WTC11 (cell line): ENCODE measurements at regions not wholly inside any gene's neighbourhood (a gene's known extent, or its start where the extent isn't known, plus 50 kb on each side); places are given as distances from the start of the nearest gene placed in this dataset.

Source experiments
- ATAC-seq: fragments of 200-7000 bp; cut with Tn5 transposase; 2 replicates; pipeline ENCODE4 v1.10.0; 2021; ENCODE audit warnings: mild to moderate bottlenecking, moderate library complexity
- CTCF ChIA-PET: fragments of 300-600 bp; sonication (Branson Sonifier 250); formaldehyde crosslinking; loops from one replicate; lab custom pipeline; 2021; ENCODE audit warnings: antibody characterized with exemption; lab: Charles Lee
- POLR2A ChIA-PET: fragments of 350-600 bp; sonication (Branson Sonifier 250); formaldehyde crosslinking; loops from one replicate; lab custom pipeline; 2021; ENCODE audit warnings: antibody characterized with exemption; lab: Charles Lee
- DNase-seq: peaks from one replicate; pipeline ENCODE4 v3.0.0; 2021; ENCODE audit warnings: low spot score
- H3K27ac Mint-ChIP-seq: 2 replicates; pipeline ENCODE4 v1.8.0; 2021; ENCODE audit warnings: mixed read lengths
- H3K27me3 Mint-ChIP-seq: 2 replicates; pipeline ENCODE4 v1.8.0; 2021; ENCODE audit warnings: low read depth, mild to moderate bottlenecking, moderate library complexity, mixed read lengths
- H3K36me3 Mint-ChIP-seq: 2 replicates; pipeline ENCODE4 v1.8.0; 2021; ENCODE audit warnings: mixed read lengths
- H3K4me1 Mint-ChIP-seq: 2 replicates; pipeline ENCODE4 v1.8.0; 2022; ENCODE audit warnings: mixed read lengths
- H3K4me3 Mint-ChIP-seq: 2 replicates; pipeline ENCODE4 v1.8.0; 2021; ENCODE audit warnings: mild to moderate bottlenecking, moderate library complexity, mixed read lengths
- H3K9me3 Mint-ChIP-seq: 2 replicates; pipeline ENCODE4 v1.8.0; 2021; ENCODE audit warnings: mixed read lengths
- CREB1 ChIP-seq: sonication (generic); formaldehyde crosslinking; IDR thresholded peaks from 2 replicates; pipeline ENCODE4 v1.8.0; 2023; ENCODE audit warnings: mild to moderate bottlenecking, missing genetic modification reagents
- CREM ChIP-seq: sonication (generic); formaldehyde crosslinking; IDR thresholded peaks from 2 replicates; pipeline ENCODE4 v1.8.1; 2022; ENCODE audit warnings: mild to moderate bottlenecking, missing genetic modification reagents, moderate library complexity
- GRHL2 ChIP-seq: fragments of 250-450 bp; sonication (Bioruptor Pico); IDR thresholded peaks from 2 replicates; pipeline ENCODE4 v1.8.0; 2022; ENCODE audit warnings: mild to moderate bottlenecking, moderate library complexity; ENCODE audit not compliant: insufficient replicate concordance, severe bottlenecking
- HMGXB4 ChIP-seq: sonication (generic); formaldehyde crosslinking; IDR thresholded peaks from 2 replicates; pipeline ENCODE4 v1.8.1; 2023; ENCODE audit warnings: mild to moderate bottlenecking, moderate library complexity, missing genetic modification reagents
- IRF1 ChIP-seq: sonication (generic); formaldehyde crosslinking; IDR thresholded peaks from 2 replicates; pipeline ENCODE4 v1.8.0; 2023; ENCODE audit warnings: missing genetic modification reagents
- NR3C1 ChIP-seq: sonication (generic); formaldehyde crosslinking; conservative IDR thresholded peaks from 2 replicates; pipeline ENCODE4 v1.8.1; 2023; ENCODE audit warnings: low read depth, mild to moderate bottlenecking, missing genetic modification reagents
- STAT6 ChIP-seq: sonication (generic); formaldehyde crosslinking; conservative IDR thresholded peaks from 2 replicates; pipeline ENCODE4 v1.8.1; 2023; ENCODE audit warnings: mild to moderate bottlenecking, low read depth, missing genetic modification reagents, moderate library complexity
- ZNF219 ChIP-seq: sonication (generic); formaldehyde crosslinking; IDR thresholded peaks from 2 replicates; pipeline ENCODE4 v1.8.0; 2023; ENCODE audit warnings: missing genetic modification reagents, mild to moderate bottlenecking, borderline replicate concordance
- ZNF281 ChIP-seq: sonication (generic); formaldehyde crosslinking; IDR thresholded peaks from 2 replicates; pipeline ENCODE4 v1.8.0; 2023; ENCODE audit warnings: mild to moderate bottlenecking, missing genetic modification reagents
- ZNF317 ChIP-seq: sonication (generic); formaldehyde crosslinking; IDR thresholded peaks from 2 replicates; pipeline ENCODE4 v1.8.1; 2023; ENCODE audit warnings: low read depth, mild to moderate bottlenecking, moderate library complexity, missing genetic modification reagents, borderline replicate concordance
- TF ChIP-seq, protein P1 (sequence below): fragments of 250-450 bp; sonication (Bioruptor Pico); IDR thresholded peaks from 2 replicates; pipeline ENCODE4 v1.8.0; 2021; ENCODE audit warnings: mild to moderate bottlenecking
- TF ChIP-seq, protein P2 (sequence below): sonication (generic); formaldehyde crosslinking; IDR thresholded peaks from 2 replicates; pipeline ENCODE4 v1.8.0; 2023; ENCODE audit warnings: missing genetic modification reagents, mild to moderate bottlenecking, borderline replicate concordance
- TF ChIP-seq, protein P3 (sequence below): sonication (generic); formaldehyde crosslinking; IDR thresholded peaks from 2 replicates; pipeline ENCODE4 v1.8.0; 2022; ENCODE audit warnings: mild to moderate bottlenecking, missing genetic modification reagents
- TF ChIP-seq, protein P4 (sequence below): sonication (generic); formaldehyde crosslinking; IDR thresholded peaks from 2 replicates; pipeline ENCODE4 v1.8.0; 2022; ENCODE audit warnings: mild to moderate bottlenecking, missing genetic modification reagents
- TF ChIP-seq, protein P5 (sequence below): sonication (generic); formaldehyde crosslinking; IDR thresholded peaks from 2 replicates; pipeline ENCODE4 v1.8.1; 2022; ENCODE audit warnings: mild to moderate bottlenecking, missing genetic modification reagents, moderate library complexity, borderline replicate concordance

GRCh38 chr14:22122829-22123560 is 449.4 kb upstream of the OR4E1 start:
- TF ChIP-seq, protein P1, sequence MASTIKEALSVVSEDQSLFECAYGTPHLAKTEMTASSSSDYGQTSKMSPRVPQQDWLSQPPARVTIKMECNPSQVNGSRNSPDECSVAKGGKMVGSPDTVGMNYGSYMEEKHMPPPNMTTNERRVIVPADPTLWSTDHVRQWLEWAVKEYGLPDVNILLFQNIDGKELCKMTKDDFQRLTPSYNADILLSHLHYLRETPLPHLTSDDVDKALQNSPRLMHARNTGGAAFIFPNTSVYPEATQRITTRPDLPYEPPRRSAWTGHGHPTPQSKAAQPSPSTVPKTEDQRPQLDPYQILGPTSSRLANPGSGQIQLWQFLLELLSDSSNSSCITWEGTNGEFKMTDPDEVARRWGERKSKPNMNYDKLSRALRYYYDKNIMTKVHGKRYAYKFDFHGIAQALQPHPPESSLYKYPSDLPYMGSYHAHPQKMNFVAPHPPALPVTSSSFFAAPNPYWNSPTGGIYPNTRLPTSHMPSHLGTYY (CRISPR knock-in tag): no peak
- no peak for TF ChIP-seq HMGXB4 (CRISPR knock-in tag)
- TF ChIP-seq NR3C1 (CRISPR knock-in tag): no peak
- TF ChIP-seq, protein P2, sequence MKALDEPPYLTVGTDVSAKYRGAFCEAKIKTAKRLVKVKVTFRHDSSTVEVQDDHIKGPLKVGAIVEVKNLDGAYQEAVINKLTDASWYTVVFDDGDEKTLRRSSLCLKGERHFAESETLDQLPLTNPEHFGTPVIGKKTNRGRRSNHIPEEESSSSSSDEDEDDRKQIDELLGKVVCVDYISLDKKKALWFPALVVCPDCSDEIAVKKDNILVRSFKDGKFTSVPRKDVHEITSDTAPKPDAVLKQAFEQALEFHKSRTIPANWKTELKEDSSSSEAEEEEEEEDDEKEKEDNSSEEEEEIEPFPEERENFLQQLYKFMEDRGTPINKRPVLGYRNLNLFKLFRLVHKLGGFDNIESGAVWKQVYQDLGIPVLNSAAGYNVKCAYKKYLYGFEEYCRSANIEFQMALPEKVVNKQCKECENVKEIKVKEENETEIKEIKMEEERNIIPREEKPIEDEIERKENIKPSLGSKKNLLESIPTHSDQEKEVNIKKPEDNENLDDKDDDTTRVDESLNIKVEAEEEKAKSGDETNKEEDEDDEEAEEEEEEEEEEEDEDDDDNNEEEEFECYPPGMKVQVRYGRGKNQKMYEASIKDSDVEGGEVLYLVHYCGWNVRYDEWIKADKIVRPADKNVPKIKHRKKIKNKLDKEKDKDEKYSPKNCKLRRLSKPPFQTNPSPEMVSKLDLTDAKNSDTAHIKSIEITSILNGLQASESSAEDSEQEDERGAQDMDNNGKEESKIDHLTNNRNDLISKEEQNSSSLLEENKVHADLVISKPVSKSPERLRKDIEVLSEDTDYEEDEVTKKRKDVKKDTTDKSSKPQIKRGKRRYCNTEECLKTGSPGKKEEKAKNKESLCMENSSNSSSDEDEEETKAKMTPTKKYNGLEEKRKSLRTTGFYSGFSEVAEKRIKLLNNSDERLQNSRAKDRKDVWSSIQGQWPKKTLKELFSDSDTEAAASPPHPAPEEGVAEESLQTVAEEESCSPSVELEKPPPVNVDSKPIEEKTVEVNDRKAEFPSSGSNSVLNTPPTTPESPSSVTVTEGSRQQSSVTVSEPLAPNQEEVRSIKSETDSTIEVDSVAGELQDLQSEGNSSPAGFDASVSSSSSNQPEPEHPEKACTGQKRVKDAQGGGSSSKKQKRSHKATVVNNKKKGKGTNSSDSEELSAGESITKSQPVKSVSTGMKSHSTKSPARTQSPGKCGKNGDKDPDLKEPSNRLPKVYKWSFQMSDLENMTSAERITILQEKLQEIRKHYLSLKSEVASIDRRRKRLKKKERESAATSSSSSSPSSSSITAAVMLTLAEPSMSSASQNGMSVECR (CRISPR knock-in tag): no peak
- no peak overlapping the region for H3K4me3 Mint-ChIP-seq
- ChIA-PET POLR2A (no interaction called here), CTCF (interaction anchor here (1.0 to 2.7 kb wide), 24 partner anchors 9 to 252 kb away, joined by 3 to 40 read pairs (median 6); no protein-coding TSS in a partner anchor)
- no peaks in the 10 kb centered on the region; the same call in 1 of the 2 replicates for H3K27me3 Mint-ChIP-seq
- H3K36me3 Mint-ChIP-seq: no peaks in the 10 kb centered on the region
- H3K27ac Mint-ChIP-seq: no peak overlapping the region
- no peaks in the 10 kb centered on the region for H3K9me3 Mint-ChIP-seq
- ATAC-seq (no peak), DNase-seq (no peak)
- no peaks in the 10 kb centered on the region for H3K4me1 Mint-ChIP-seq

DNA sequence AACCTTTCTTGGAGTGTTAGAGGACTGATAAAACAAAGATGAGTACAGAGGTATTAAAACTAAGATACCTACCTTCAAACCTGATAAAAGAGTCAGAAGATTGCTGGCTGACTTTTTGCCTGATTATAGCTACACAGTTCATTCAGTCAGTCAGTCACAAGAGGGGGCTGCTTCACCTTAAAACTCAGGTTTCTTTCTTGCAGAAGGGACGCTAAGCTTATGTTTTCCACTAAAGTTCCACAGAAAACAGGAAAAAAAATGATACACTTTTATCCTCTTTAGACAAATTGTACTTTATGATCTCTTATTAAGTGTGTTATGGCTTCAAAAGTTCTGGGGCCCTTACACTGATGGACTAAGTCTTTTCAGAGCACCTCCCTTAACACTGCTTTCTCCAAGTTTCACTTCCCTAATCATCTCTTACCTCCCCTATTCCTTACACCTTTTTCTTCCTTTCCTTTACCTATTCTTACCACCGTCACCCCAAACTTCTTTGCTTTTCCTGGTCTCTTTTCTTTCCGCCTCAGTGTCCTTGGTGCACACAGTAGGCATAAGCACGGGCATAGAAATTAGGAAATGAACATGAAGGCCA is 448.7 kb upstream of the OR4E1 start:
- ChIA-PET CTCF (interaction anchor here (0.6 to 2.7 kb wide), 28 partner anchors 9 to 392 kb away, joined by 3 to 40 read pairs (median 5); no protein-coding TSS in a partner anchor), POLR2A (no interaction called here)
- ATAC-seq: peak; percentile 48; the same call in 1 of the 2 replicates
- Mint-ChIP-seq H3K4me1 (no peaks in the 10 kb centered on the region), H3K27me3 (no peaks in the 10 kb centered on the region; the same call in 1 of the 2 replicates), H3K36me3 (no peaks in the 10 kb centered on the region), H3K27ac (no peak overlapping the region), H3K9me3 (no peaks in the 10 kb centered on the region), H3K4me3 (no peak overlapping the region)
- DNase-seq: no peak
- no peak for TF ChIP-seq ZNF317 (CRISPR knock-in tag)
- TF ChIP-seq STAT6 (CRISPR knock-in tag): no peak
- no peak for TF ChIP-seq GRHL2 (CRISPR knock-in tag)
- TF ChIP-seq, protein P3, sequence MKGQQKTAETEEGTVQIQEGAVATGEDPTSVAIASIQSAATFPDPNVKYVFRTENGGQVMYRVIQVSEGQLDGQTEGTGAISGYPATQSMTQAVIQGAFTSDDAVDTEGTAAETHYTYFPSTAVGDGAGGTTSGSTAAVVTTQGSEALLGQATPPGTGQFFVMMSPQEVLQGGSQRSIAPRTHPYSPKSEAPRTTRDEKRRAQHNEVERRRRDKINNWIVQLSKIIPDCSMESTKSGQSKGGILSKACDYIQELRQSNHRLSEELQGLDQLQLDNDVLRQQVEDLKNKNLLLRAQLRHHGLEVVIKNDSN: no peak
- TF ChIP-seq ZNF219 (CRISPR knock-in tag): no peak
- TF ChIP-seq, protein P4, sequence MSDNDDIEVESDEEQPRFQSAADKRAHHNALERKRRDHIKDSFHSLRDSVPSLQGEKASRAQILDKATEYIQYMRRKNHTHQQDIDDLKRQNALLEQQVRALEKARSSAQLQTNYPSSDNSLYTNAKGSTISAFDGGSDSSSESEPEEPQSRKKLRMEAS (CRISPR knock-in tag): no peak
- no peak for TF ChIP-seq IRF1 (CRISPR knock-in tag)
- TF ChIP-seq, protein P5, sequence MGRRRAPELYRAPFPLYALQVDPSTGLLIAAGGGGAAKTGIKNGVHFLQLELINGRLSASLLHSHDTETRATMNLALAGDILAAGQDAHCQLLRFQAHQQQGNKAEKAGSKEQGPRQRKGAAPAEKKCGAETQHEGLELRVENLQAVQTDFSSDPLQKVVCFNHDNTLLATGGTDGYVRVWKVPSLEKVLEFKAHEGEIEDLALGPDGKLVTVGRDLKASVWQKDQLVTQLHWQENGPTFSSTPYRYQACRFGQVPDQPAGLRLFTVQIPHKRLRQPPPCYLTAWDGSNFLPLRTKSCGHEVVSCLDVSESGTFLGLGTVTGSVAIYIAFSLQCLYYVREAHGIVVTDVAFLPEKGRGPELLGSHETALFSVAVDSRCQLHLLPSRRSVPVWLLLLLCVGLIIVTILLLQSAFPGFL (CRISPR knock-in tag): no peak
- TF ChIP-seq CREB1: no peak
- no peak for TF ChIP-seq CREM (CRISPR knock-in tag)
- no peak for TF ChIP-seq ZNF281
